ENCODE measurements at regions not wholly inside any gene's neighbourhood (a gene's known extent, or its start where the extent isn't known, plus 50 kb on each side); places are given as distances from the start of the nearest gene placed in this dataset.

GRCh38 chr2:142684667-142685066, 192.8 kb upstream of the KYNU start:
- DNase-seq (ENCODE audit: low spot score in 2 of 2), result no peak
- H3K27me3 ChIP-seq, result no peaks in the 10 kb centered on the region
- TF ChIP-seq, protein P1, sequence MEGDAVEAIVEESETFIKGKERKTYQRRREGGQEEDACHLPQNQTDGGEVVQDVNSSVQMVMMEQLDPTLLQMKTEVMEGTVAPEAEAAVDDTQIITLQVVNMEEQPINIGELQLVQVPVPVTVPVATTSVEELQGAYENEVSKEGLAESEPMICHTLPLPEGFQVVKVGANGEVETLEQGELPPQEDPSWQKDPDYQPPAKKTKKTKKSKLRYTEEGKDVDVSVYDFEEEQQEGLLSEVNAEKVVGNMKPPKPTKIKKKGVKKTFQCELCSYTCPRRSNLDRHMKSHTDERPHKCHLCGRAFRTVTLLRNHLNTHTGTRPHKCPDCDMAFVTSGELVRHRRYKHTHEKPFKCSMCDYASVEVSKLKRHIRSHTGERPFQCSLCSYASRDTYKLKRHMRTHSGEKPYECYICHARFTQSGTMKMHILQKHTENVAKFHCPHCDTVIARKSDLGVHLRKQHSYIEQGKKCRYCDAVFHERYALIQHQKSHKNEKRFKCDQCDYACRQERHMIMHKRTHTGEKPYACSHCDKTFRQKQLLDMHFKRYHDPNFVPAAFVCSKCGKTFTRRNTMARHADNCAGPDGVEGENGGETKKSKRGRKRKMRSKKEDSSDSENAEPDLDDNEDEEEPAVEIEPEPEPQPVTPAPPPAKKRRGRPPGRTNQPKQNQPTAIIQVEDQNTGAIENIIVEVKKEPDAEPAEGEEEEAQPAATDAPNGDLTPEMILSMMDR (IDR thresholded peaks at IDR 0.05), result no peak
- no peak for TF ChIP-seq POLR2AphosphoS5 (IDR thresholded peaks at IDR 0.05)
- no peak for TF ChIP-seq POLR2A (IDR thresholded peaks at IDR 0.05)
- TF ChIP-seq EP300 (IDR thresholded peaks at IDR 0.05), result no peak
- no peaks in the 10 kb centered on the region for H3K4me1 ChIP-seq
- H3K36me3 ChIP-seq, result no peaks in the 10 kb centered on the region
- WGBS, result 91% methylated on average over 3 of the region's 3 CpGs
- H3K27ac ChIP-seq, result no peak overlapping the region
- H3K4me3 ChIP-seq, result no peak overlapping the region
- H3K9me3 ChIP-seq, result no peaks in the 10 kb centered on the region

- Histone ChIP-seq H3K4me3 (no peak overlapping the region), H3K36me3 (no peaks in the 10 kb centered on the region), H3K4me1 (no peaks in the 10 kb centered on the region), H3K9me3 (no peaks in the 10 kb centered on the region), H3K27me3 (no peaks in the 10 kb centered on the region), H3K27ac (no peak overlapping the region)
- no peak for TF ChIP-seq POLR2AphosphoS5 (IDR thresholded peaks at IDR 0.05)
- TF ChIP-seq, protein P1 (IDR thresholded peaks at IDR 0.05), result no peak
- DNase-seq (ENCODE audit: low spot score in 2 of 2), result no peak
- WGBS, result 81% methylated on average over 2 of the region's 2 CpGs
Observed at GRCh38 chr2:142682528-142682927, 194.9 kb upstream of the KYNU start.

DNA sequence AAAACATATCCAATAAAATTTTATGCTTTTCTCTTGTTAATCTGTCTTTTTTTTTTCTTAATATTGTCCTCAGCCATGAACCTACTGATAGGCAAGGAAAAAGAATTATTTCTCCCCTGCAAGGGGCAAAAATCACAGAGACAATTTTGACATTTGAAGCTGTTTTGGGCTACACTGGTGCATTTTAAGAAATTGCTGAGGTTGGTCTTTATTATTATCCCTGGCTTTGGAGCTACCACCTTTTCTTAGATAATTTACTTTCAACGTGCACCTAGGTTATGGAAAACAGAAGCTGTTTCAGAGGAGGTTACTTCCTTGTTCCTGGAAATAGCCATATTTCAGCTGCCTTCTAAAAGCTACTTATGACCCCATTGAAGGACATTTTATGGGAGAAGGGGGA, 195.5 kb upstream of the KYNU start:
- no peaks in the 10 kb centered on the region for H3K4me1 ChIP-seq
- no peak overlapping the region for H3K4me3 ChIP-seq
- 49% methylated on average over 1 of the region's 1 CpG for WGBS
- TF ChIP-seq POLR2A (IDR thresholded peaks at IDR 0.05) (no peak), EP300 (IDR thresholded peaks at IDR 0.05) (no peak), POLR2AphosphoS5 (IDR thresholded peaks at IDR 0.05) (no peak)
- TF ChIP-seq, protein P1 (IDR thresholded peaks at IDR 0.05), result no peak
- H3K36me3 ChIP-seq, result no peaks in the 10 kb centered on the region
- no peaks in the 10 kb centered on the region for H3K27me3 ChIP-seq
- H3K27ac ChIP-seq, result no peak overlapping the region
- no peak for DNase-seq (ENCODE audit: low spot score in 2 of 2)
- no peaks in the 10 kb centered on the region for H3K9me3 ChIP-seq

DNA sequence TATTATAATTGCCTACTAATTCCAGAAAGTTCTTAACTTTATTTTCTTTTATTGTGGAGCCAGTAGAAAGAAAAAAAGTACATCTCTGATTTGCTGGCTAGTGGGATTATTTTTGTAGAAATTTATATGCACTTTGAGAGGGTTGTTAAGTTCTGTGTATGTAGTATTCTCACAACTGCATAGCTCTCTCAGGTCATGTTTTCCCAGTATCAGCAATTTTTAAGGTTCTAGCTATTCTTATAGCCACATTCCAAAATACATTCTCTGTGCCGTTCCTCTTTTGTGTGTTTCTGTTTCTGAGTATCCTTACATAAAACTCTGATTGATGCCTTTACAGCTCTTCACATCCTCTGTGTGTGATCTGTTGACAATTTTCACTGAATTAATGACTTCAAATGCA, 199.3 kb upstream of the KYNU start:
- no peaks in the 10 kb centered on the region for H3K36me3 ChIP-seq
- no peak overlapping the region for H3K27ac ChIP-seq
- H3K4me3 ChIP-seq, result no peak overlapping the region
- H3K27me3 ChIP-seq, result no peaks in the 10 kb centered on the region
- 58% methylated on average over 1 of the region's 1 CpG for WGBS
- TF ChIP-seq, protein P1 (IDR thresholded peaks at IDR 0.05), result no peak
- TF ChIP-seq POLR2A (IDR thresholded peaks at IDR 0.05), result no peak
- no peak for TF ChIP-seq EP300 (IDR thresholded peaks at IDR 0.05)
- no peak for TF ChIP-seq POLR2AphosphoS5 (IDR thresholded peaks at IDR 0.05)
- H3K9me3 ChIP-seq, result no peaks in the 10 kb centered on the region
- no peak for DNase-seq (ENCODE audit: low spot score in 2 of 2)
- H3K4me1 ChIP-seq, result no peaks in the 10 kb centered on the region

- no peaks in the 10 kb centered on the region for H3K4me1 ChIP-seq
- TF ChIP-seq EP300 (IDR thresholded peaks at IDR 0.05), result no peak
- no peak for TF ChIP-seq POLR2A (IDR thresholded peaks at IDR 0.05)
- TF ChIP-seq, protein P1 (IDR thresholded peaks at IDR 0.05), result no peak
- TF ChIP-seq POLR2AphosphoS5 (IDR thresholded peaks at IDR 0.05), result no peak
- no peaks in the 10 kb centered on the region for H3K9me3 ChIP-seq
- DNase-seq (ENCODE audit: low spot score in 2 of 2), result no peak
- H3K4me3 ChIP-seq, result no peak overlapping the region
- no peaks in the 10 kb centered on the region for H3K36me3 ChIP-seq
- WGBS, result 84% methylated on average over 5 of the region's 5 CpGs
- H3K27me3 ChIP-seq, result no peaks in the 10 kb centered on the region
- H3K27ac ChIP-seq, result no peak overlapping the region
Observed at GRCh38 chr2:142675398-142675797, 202.1 kb upstream of the KYNU start.
